Panc1 (cell line): ENCODE measurements at regions not wholly inside any gene's neighbourhood (a gene's known extent, or its start where the extent isn't known, plus 50 kb on each side); places are given as distances from the start of the nearest gene placed in this dataset.

ENCODE experiments used
- ATAC-seq: fragments of 200-7000 bp; cut with Tn5 transposase; 2 replicates; pipeline ENCODE4 v1.9.1; 2020; ENCODE audit warnings: mild to moderate bottlenecking, moderate library complexity
- BruUV-seq: library from RNA; stranded (reverse); fragments of 400-500 nt; replicated peaks from 2 replicates; lab custom pipeline; 2021; lab: Mats Ljungman, UMichigan
- CTCF ChIA-PET: fragments of 300-600 bp; sonication (Branson Sonifier 250); formaldehyde crosslinking; loops from one replicate; lab custom pipeline; 2022; ENCODE audit warnings: antibody characterized with exemption; lab: Charles Lee
- POLR2A ChIA-PET: fragments of 300-600 bp; sonication (Branson Sonifier 250); formaldehyde crosslinking; loops from one replicate; lab custom pipeline; 2022; ENCODE audit warnings: antibody characterized with exemption; lab: Charles Lee
- DNase-seq: peaks from one replicate; pipeline ENCODE4 v3.0.0-alpha.2; 2010; ENCODE audit warnings: low read depth, low spot score
- H3K27ac ChIP-seq: 2 replicates; pipeline ENCODE4 v1.5.1; 2011; ENCODE audit warnings: mild to moderate bottlenecking, low read length, inconsistent platforms
- H3K27me3 ChIP-seq: fragments of 200-500 bp; sonication (Bioruptor generic); 2 replicates; pipeline ENCODE4 v1.6.0; 2014; ENCODE audit warnings: low read length, inconsistent platforms; ENCODE audit not compliant: control insufficient read depth, insufficient read depth
- H3K36me3 ChIP-seq: fragments of 200-500 bp; sonication (Bioruptor generic); 2 replicates; pipeline ENCODE4 v1.5.1; 2014; ENCODE audit warnings: inconsistent platforms, mild to moderate bottlenecking, low read length, moderate library complexity; ENCODE audit not compliant: control insufficient read depth, insufficient read depth
- H3K4me1 ChIP-seq: 2 replicates; pipeline ENCODE4 v1.5.1; 2011; ENCODE audit warnings: inconsistent platforms, mild to moderate bottlenecking, low read length, moderate library complexity; ENCODE audit not compliant: control insufficient read depth, insufficient read depth
- H3K4me3 ChIP-seq, 2 experiments: 2 replicates each; pipeline ENCODE4 v1.5.1; 2011 to 2012; ENCODE audit warnings: low read depth in 2 of 2, low read length in 2 of 2, mild to moderate bottlenecking in 2 of 2, inconsistent platforms in 1 of 2, moderate library complexity in 1 of 2
- H3K9me3 ChIP-seq: fragments of 200-500 bp; sonication (Bioruptor generic); 2 replicates; pipeline ENCODE4 v1.5.1; 2014; ENCODE audit warnings: low read depth, mild to moderate bottlenecking, inconsistent platforms, low read length, moderate library complexity; ENCODE audit not compliant: control insufficient read depth, insufficient read depth
- CTCF ChIP-seq: fragments of 450-650 bp; IDR thresholded peaks from 2 replicates; pipeline ENCODE4 v1.5.1; 2017; ENCODE audit warnings: mild to moderate bottlenecking
- POLR2AphosphoS5 ChIP-seq: IDR thresholded peaks from 2 replicates; pipeline ENCODE4 v1.6.1; 2012; ENCODE audit warnings: mild to moderate bottlenecking, low read depth, low read length, moderate library complexity
- SIN3A ChIP-seq: IDR thresholded peaks from 2 replicates; pipeline ENCODE4 v1.6.1; 2012; ENCODE audit warnings: low read depth, mild to moderate bottlenecking, low read length, moderate library complexity, borderline replicate concordance; ENCODE audit not compliant: insufficient read depth
- TCF7L2 ChIP-seq: IDR thresholded peaks from 2 replicates; pipeline ENCODE4 v1.6.1; 2011; ENCODE audit warnings: mild to moderate bottlenecking, low read depth, low read length, inconsistent platforms
- in situ Hi-C: cut with HindIII; loops from 2 replicates; pipeline ENCODE4 v1.10.0; 2016; ENCODE audit warnings: low sequenced_read_pairs, low pct_unique_long_range_greater_than_20kb
- intact Hi-C: fragments of 100-400 bp; cut with micrococcal nuclease; formaldehyde crosslinking; loops from one replicate; pipeline ENCODE4 v1.10.0; 2022; ENCODE audit not compliant: unreplicated experiment
- TF ChIP-seq, protein P1 (sequence below), 2 experiments: IDR thresholded peaks; 2 replicates each; pipeline ENCODE4 v1.6.1; 2011 to 2012; ENCODE audit warnings: low read depth in 2 of 2, control low read depth in 1 of 2, low read length in 1 of 2, mild to moderate bottlenecking in 1 of 2, moderate library complexity in 1 of 2; ENCODE audit not compliant: insufficient read depth in 1 of 2

DNA sequence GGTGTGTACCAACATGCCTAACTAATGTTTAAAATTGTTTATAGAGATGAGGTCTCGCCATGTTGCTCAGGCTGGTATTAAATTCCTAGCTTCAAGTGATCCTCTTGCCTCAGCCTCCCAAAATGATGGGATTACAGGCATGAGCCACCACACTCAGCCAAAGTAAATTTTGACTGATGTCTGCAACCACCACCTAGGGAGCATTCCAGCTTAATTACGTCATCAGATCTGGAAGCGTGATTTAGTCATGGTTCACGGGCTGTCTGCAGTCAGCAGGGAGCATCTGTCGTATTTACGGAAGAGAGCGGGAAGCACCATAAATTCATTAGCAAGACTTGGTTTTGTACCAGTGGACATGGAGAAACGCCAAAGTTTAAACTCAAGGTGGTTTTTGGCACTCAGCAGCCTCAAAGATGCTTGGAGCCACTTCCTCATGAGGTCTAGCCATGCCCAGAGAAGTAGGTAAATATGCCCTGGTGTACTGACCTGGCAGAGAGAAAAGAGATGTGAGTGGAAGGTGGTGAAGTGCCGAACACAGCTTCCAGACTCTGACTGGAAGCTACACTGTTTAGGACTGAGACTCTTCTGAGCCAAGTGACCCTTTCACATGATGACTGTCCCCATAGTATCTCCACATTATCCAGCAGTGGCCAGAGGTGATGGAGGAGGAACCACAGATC is 60.8 kb upstream of the SLC35F3 start:
- no peak for DNase-seq
- Histone ChIP-seq H3K36me3 (no peaks in the 10 kb centered on the region), H3K27ac (no peak overlapping the region), H3K9me3 (0 out of 2 replicates have a peak, but pooled peaks cover 3% of the 10 kb centered on the region), H3K4me3 (no peak overlapping the region), H3K4me1 (no peaks in the 10 kb centered on the region; the same call in 1 of the 2 replicates), H3K27me3 (peaks cover 2% of the 10 kb centered on the region; the same call in 1 of the 2 replicates)
- POLR2A ChIA-PET = no interaction called here
- TF ChIP-seq TCF7L2 = no peak
- ATAC-seq = no peak
- in situ Hi-C loops = no loop called here
- no TSS peak for BruUV-seq
- CTCF ChIA-PET = no interaction called here
- intact Hi-C loops = no loop called here

- 0 out of 2 replicates have a peak, but pooled peaks cover 3% of the 10 kb centered on the region for H3K9me3 ChIP-seq
- intact Hi-C loops = no loop called here
- no peak for ATAC-seq
- DNase-seq = no peak
- H3K36me3 ChIP-seq = no peaks in the 10 kb centered on the region
- in situ Hi-C loops = no loop called here
- no peak overlapping the region for H3K4me3 ChIP-seq
- POLR2A ChIA-PET = interaction anchor here (0.7 kb wide), 1 partner anchor 465 kb away, joined by 3 read pairs; no protein-coding TSS in a partner anchor
- CTCF ChIA-PET = no interaction called here
- no TSS peak for BruUV-seq
- TF ChIP-seq POLR2AphosphoS5 (no peak), SIN3A (no peak), TCF7L2 (no peak), CTCF (no peak)
- TF ChIP-seq, protein P1, sequence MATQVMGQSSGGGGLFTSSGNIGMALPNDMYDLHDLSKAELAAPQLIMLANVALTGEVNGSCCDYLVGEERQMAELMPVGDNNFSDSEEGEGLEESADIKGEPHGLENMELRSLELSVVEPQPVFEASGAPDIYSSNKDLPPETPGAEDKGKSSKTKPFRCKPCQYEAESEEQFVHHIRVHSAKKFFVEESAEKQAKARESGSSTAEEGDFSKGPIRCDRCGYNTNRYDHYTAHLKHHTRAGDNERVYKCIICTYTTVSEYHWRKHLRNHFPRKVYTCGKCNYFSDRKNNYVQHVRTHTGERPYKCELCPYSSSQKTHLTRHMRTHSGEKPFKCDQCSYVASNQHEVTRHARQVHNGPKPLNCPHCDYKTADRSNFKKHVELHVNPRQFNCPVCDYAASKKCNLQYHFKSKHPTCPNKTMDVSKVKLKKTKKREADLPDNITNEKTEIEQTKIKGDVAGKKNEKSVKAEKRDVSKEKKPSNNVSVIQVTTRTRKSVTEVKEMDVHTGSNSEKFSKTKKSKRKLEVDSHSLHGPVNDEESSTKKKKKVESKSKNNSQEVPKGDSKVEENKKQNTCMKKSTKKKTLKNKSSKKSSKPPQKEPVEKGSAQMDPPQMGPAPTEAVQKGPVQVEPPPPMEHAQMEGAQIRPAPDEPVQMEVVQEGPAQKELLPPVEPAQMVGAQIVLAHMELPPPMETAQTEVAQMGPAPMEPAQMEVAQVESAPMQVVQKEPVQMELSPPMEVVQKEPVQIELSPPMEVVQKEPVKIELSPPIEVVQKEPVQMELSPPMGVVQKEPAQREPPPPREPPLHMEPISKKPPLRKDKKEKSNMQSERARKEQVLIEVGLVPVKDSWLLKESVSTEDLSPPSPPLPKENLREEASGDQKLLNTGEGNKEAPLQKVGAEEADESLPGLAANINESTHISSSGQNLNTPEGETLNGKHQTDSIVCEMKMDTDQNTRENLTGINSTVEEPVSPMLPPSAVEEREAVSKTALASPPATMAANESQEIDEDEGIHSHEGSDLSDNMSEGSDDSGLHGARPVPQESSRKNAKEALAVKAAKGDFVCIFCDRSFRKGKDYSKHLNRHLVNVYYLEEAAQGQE (IDR thresholded peaks at IDR 0.05; ENCODE audit: insufficient read depth in 1 of 2, low read depth in 2 of 2, low read length in 1 of 2) = no peak
- H3K4me1 ChIP-seq = no peaks in the 10 kb centered on the region; the same call in 1 of the 2 replicates
- no peak overlapping the region for H3K27ac ChIP-seq
- H3K27me3 ChIP-seq = peaks cover 2% of the 10 kb centered on the region; the same call in 1 of the 2 replicates
Measured at GRCh38 chr1:233844275-233844674, 60.2 kb upstream of the SLC35F3 start.

- intact Hi-C loops = no loop called here
- Histone ChIP-seq H3K36me3 (no peaks in the 10 kb centered on the region), H3K9me3 (0 out of 2 replicates have a peak, but pooled peaks cover 3% of the 10 kb centered on the region), H3K27me3 (peaks cover 2% of the 10 kb centered on the region; the same call in 1 of the 2 replicates), H3K27ac (no peak overlapping the region), H3K4me1 (no peaks in the 10 kb centered on the region; the same call in 1 of the 2 replicates), H3K4me3 (no peak overlapping the region)
- in situ Hi-C loops = no loop called here
- ChIA-PET CTCF (no interaction called here), POLR2A (interaction anchor here (0.7 kb wide), 1 partner anchor 466 kb away, joined by 3 read pairs; no protein-coding TSS in a partner anchor)
- ATAC-seq (no peak), DNase-seq (no peak)
- TF ChIP-seq, protein P1 (IDR thresholded peaks at IDR 0.05; ENCODE audit: insufficient read depth in 1 of 2, low read depth in 2 of 2, low read length in 1 of 2) = no peak
- TF ChIP-seq TCF7L2 (no peak), CTCF (no peak), POLR2AphosphoS5 (no peak), SIN3A (no peak)
- BruUV-seq = no TSS peak
Measured at GRCh38 chr1:233844692-233845091, 59.8 kb upstream of the SLC35F3 start.
